ENCODE measurements at regions not wholly inside any gene's neighbourhood (a gene's known extent, or its start where the extent isn't known, plus 50 kb on each side); places are given as distances from the start of the nearest gene placed in this dataset.

DNA sequence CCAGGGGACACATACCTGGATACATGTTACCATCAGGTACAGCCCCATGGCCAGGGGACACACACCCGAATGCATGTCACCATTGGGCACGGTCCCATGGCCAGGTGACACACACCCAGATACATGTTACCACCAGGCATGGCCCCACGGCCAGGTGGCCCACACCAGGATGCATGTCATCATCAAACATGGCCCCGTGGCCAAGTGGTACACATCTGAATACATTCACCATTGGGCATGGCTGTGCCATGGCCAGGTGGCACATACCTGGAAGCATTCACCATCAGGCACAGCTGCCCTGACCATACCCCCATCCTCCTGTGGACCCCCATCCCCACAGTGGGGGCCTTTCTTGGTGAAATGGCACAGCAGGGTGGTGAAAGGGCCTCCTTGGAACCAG is 97.6 kb downstream of the RBFOX3 start:
- TF ChIP-seq TEAD4 (IDR thresholded peaks at IDR 0.05) (no peak), EGR1 (IDR thresholded peaks at IDR 0.05) (no peak), RAD21 (IDR thresholded peaks at IDR 0.05; ENCODE audit: low read depth) (no peak), TAF1 (IDR thresholded peaks at IDR 0.05; ENCODE audit: low read depth) (no peak), NFIC (IDR thresholded peaks at IDR 0.05) (no peak), CREB1 (IDR thresholded peaks at IDR 0.05; ENCODE audit: low read depth) (no peak), EP300 (IDR thresholded peaks at IDR 0.05; ENCODE audit: borderline replicate concordance) (no peak), YY1 (IDR thresholded peaks at IDR 0.05; ENCODE audit: low read depth) (no peak), CEBPB (IDR thresholded peaks at IDR 0.05) (no peak), FOXM1 (IDR thresholded peaks at IDR 0.05; ENCODE audit: borderline replicate concordance, low read depth) (no peak), TCF12 (IDR thresholded peaks at IDR 0.05; ENCODE audit: low read depth) (no peak), ZBTB7A (IDR thresholded peaks at IDR 0.05; ENCODE audit: low read depth) (no peak)
- TF ChIP-seq, protein P1, sequence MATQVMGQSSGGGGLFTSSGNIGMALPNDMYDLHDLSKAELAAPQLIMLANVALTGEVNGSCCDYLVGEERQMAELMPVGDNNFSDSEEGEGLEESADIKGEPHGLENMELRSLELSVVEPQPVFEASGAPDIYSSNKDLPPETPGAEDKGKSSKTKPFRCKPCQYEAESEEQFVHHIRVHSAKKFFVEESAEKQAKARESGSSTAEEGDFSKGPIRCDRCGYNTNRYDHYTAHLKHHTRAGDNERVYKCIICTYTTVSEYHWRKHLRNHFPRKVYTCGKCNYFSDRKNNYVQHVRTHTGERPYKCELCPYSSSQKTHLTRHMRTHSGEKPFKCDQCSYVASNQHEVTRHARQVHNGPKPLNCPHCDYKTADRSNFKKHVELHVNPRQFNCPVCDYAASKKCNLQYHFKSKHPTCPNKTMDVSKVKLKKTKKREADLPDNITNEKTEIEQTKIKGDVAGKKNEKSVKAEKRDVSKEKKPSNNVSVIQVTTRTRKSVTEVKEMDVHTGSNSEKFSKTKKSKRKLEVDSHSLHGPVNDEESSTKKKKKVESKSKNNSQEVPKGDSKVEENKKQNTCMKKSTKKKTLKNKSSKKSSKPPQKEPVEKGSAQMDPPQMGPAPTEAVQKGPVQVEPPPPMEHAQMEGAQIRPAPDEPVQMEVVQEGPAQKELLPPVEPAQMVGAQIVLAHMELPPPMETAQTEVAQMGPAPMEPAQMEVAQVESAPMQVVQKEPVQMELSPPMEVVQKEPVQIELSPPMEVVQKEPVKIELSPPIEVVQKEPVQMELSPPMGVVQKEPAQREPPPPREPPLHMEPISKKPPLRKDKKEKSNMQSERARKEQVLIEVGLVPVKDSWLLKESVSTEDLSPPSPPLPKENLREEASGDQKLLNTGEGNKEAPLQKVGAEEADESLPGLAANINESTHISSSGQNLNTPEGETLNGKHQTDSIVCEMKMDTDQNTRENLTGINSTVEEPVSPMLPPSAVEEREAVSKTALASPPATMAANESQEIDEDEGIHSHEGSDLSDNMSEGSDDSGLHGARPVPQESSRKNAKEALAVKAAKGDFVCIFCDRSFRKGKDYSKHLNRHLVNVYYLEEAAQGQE (IDR thresholded peaks at IDR 0.05; ENCODE audit: low read depth): no peak
- TF ChIP-seq, protein P2, sequence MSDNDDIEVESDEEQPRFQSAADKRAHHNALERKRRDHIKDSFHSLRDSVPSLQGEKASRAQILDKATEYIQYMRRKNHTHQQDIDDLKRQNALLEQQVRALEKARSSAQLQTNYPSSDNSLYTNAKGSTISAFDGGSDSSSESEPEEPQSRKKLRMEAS (IDR thresholded peaks at IDR 0.05): no peak
- TF ChIP-seq, protein P3, sequence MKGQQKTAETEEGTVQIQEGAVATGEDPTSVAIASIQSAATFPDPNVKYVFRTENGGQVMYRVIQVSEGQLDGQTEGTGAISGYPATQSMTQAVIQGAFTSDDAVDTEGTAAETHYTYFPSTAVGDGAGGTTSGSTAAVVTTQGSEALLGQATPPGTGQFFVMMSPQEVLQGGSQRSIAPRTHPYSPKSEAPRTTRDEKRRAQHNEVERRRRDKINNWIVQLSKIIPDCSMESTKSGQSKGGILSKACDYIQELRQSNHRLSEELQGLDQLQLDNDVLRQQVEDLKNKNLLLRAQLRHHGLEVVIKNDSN (IDR thresholded peaks at IDR 0.05): no peak

DNA sequence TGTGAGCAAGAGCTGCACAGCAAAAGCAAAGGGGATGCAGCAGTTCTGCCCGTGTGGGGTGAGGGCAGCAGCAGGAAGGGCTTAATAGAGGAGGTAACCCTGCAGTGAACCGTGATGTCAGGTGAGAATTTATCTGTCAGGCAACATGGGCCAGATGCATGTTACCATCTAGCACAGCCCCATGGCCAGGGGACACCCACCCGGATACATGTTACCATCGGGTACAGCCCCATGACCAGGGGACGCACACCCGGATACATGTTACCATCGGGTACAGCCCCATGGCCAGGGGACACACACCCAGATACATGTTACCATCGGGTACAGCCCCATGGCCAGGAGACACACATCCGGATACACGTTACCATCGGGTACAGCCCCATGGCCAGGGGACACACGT is 99.4 kb downstream of the RBFOX3 start:
- TF ChIP-seq, protein P2 (IDR thresholded peaks at IDR 0.05): no peak
- TF ChIP-seq NFIC (IDR thresholded peaks at IDR 0.05) (no peak), ZBTB7A (IDR thresholded peaks at IDR 0.05; ENCODE audit: low read depth) (no peak), TCF12 (IDR thresholded peaks at IDR 0.05; ENCODE audit: low read depth) (no peak), EP300 (IDR thresholded peaks at IDR 0.05; ENCODE audit: borderline replicate concordance) (no peak), FOXM1 (IDR thresholded peaks at IDR 0.05; ENCODE audit: borderline replicate concordance, low read depth) (no peak), CREB1 (IDR thresholded peaks at IDR 0.05; ENCODE audit: low read depth) (no peak), TEAD4 (IDR thresholded peaks at IDR 0.05) (no peak), TAF1 (IDR thresholded peaks at IDR 0.05; ENCODE audit: low read depth) (no peak), YY1 (IDR thresholded peaks at IDR 0.05; ENCODE audit: low read depth) (no peak), RAD21 (IDR thresholded peaks at IDR 0.05; ENCODE audit: low read depth) (no peak), EGR1 (IDR thresholded peaks at IDR 0.05) (no peak), CEBPB (IDR thresholded peaks at IDR 0.05) (no peak)
- TF ChIP-seq, protein P1 (IDR thresholded peaks at IDR 0.05; ENCODE audit: low read depth): no peak
- TF ChIP-seq, protein P3 (IDR thresholded peaks at IDR 0.05): no peak

DNA sequence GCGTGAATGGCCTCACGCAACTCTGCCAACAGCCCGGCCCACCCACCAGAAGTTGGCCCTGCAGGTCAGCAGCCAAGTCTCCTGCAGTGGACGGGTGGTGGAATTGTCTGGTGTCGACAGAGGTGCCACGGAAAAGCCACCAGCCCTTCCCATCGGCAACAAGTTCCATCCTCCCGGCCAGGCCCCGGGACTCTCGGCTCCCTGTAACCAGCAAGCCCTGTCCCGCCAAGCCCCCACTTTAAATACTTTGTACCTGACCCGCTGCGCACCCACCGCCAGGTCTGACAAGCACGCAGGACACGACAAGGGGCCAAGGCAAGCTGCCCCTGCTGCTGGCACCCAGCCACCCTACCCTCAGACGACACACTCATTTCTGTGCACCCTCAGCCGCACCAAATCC is 100.8 kb downstream of the RBFOX3 start:
- TF ChIP-seq, protein P1 (IDR thresholded peaks at IDR 0.05; ENCODE audit: low read depth): no peak

DNA sequence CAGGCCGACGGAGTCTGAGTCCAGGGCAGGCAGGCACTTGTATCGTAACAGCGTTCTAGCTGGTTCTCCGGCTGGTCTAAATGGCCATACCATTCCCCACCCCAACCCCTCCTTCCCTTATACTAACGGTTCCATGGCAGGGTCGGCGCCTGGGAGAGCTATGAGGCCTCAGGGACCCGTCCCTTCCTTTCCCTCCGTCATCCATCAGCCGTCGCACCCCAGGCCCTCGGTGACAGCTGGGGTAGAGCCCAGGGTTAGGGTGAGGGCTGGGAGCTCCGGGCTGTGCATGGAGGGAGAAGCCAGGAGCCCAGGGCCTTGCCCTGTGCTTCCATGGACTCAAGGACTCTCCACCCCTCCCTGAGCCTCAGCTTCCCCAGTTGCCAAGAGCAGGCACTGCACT is 101.4 kb downstream of the RBFOX3 start:
- TF ChIP-seq YY1 (IDR thresholded peaks at IDR 0.05; ENCODE audit: low read depth): no peak
- TF ChIP-seq, protein P1 (IDR thresholded peaks at IDR 0.05; ENCODE audit: low read depth): no peak
- no peak for TF ChIP-seq TCF12 (IDR thresholded peaks at IDR 0.05; ENCODE audit: low read depth)
- no peak for TF ChIP-seq RAD21 (IDR thresholded peaks at IDR 0.05; ENCODE audit: low read depth)
- no peak for TF ChIP-seq CEBPB (IDR thresholded peaks at IDR 0.05)
- TF ChIP-seq EP300 (IDR thresholded peaks at IDR 0.05; ENCODE audit: borderline replicate concordance): no peak
- TF ChIP-seq TEAD4 (IDR thresholded peaks at IDR 0.05): no peak
- TF ChIP-seq EGR1 (IDR thresholded peaks at IDR 0.05): no peak
